Osteoblast (primary cell): ENCODE measurements at regions not wholly inside any gene's neighbourhood (a gene's known extent, or its start where the extent isn't known, plus 50 kb on each side); places are given as distances from the start of the nearest gene placed in this dataset.
"Not testable (repeated sequence)": the region's sequence is repeated elsewhere in the genome, so short reads cannot be mapped to it uniquely, and the experiment has no call there.

Source experiments
- DNase-seq: peaks from one replicate; pipeline ENCODE4 v3.0.0; 2011; ENCODE audit warnings: low spot score, mixed read lengths; ENCODE audit not compliant: insufficient read length; ENCODE audit errors: missing footprints
- H2AFZ ChIP-seq: 2 replicates; pipeline ENCODE4 v1.6.0; 2011; ENCODE audit warnings: mild to moderate bottlenecking, low read length
- H3K27ac ChIP-seq: 2 replicates; pipeline ENCODE4 v1.5.1; 2011; ENCODE audit warnings: mild to moderate bottlenecking, low read depth, low read length, moderate library complexity
- H3K27me3 ChIP-seq: 2 replicates; pipeline ENCODE4 v1.6.0; 2012; ENCODE audit warnings: mild to moderate bottlenecking, control low read depth, inconsistent platforms, low read length, moderate library complexity; ENCODE audit not compliant: insufficient read depth
- H3K36me3 ChIP-seq: 2 replicates; pipeline ENCODE4 v1.5.1; 2011; ENCODE audit warnings: mild to moderate bottlenecking, low read length, control low read depth, moderate library complexity; ENCODE audit not compliant: insufficient read depth
- H3K4me1 ChIP-seq: 2 replicates; pipeline ENCODE4 v1.5.1; 2011; ENCODE audit warnings: mild to moderate bottlenecking, low read length, control low read depth, moderate library complexity; ENCODE audit not compliant: insufficient read depth
- H3K4me2 ChIP-seq: 2 replicates; pipeline ENCODE4 v1.6.0; 2011; ENCODE audit warnings: mild to moderate bottlenecking, low read length; ENCODE audit not compliant: insufficient read depth
- H3K4me3 ChIP-seq: fragments of 200-600 bp; sonication (generic); 3 replicates; pipeline ENCODE4 v1.5.1; 2012; ENCODE audit warnings: mild to moderate bottlenecking, low read length, inconsistent platforms; ENCODE audit not compliant: insufficient read depth
- H3K79me2 ChIP-seq: 2 replicates; pipeline ENCODE4 v1.6.0; 2012; ENCODE audit warnings: mild to moderate bottlenecking, low read length, control low read depth, inconsistent platforms; ENCODE audit not compliant: insufficient read depth
- H3K9me3 ChIP-seq: 2 replicates; pipeline ENCODE4 v1.5.1; 2011; ENCODE audit warnings: low read depth, low read length, control low read depth
- H4K20me1 ChIP-seq: 2 replicates; pipeline ENCODE4 v1.6.0; 2012; ENCODE audit warnings: mild to moderate bottlenecking, low read length, control low read depth; ENCODE audit not compliant: insufficient read depth
- TF ChIP-seq, protein P1 (sequence below): IDR thresholded peaks from 2 replicates; pipeline ENCODE4 v1.5.1; 2011; ENCODE audit warnings: mild to moderate bottlenecking, low read depth, low read length, moderate library complexity; ENCODE audit errors: extremely low read depth

DNA sequence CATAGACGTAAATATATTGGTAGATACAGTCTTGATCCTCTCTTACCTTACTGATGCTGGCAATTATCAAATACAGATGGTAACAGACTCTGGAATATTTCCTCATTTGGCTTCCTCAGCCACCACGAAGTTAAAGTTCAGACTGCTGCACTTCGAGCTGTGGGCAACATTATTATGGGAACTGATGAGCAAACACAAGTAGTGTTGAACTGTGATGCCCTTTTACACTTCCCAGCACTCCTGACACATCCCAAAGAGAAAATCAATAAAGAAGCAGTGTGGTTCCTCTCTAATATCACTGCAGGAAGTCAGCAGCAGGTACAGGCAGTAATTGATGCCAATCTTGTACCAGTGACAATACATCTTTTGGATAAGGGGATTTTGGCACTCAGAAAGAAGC, 162.7 kb upstream of the NT5E start:
- Histone ChIP-seq H3K4me3 (no peak overlapping the region), H3K4me2 (no peak overlapping the region), H3K27me3 (no peaks in the 10 kb centered on the region), H4K20me1 (no peaks in the 10 kb centered on the region), H3K27ac (no peak overlapping the region), H2AFZ (no peak overlapping the region), H3K36me3 (no peaks in the 10 kb centered on the region), H3K4me1 (no peaks in the 10 kb centered on the region), H3K79me2 (no peaks in the 10 kb centered on the region), H3K9me3 (no peaks in the 10 kb centered on the region)
- TF ChIP-seq, protein P1, sequence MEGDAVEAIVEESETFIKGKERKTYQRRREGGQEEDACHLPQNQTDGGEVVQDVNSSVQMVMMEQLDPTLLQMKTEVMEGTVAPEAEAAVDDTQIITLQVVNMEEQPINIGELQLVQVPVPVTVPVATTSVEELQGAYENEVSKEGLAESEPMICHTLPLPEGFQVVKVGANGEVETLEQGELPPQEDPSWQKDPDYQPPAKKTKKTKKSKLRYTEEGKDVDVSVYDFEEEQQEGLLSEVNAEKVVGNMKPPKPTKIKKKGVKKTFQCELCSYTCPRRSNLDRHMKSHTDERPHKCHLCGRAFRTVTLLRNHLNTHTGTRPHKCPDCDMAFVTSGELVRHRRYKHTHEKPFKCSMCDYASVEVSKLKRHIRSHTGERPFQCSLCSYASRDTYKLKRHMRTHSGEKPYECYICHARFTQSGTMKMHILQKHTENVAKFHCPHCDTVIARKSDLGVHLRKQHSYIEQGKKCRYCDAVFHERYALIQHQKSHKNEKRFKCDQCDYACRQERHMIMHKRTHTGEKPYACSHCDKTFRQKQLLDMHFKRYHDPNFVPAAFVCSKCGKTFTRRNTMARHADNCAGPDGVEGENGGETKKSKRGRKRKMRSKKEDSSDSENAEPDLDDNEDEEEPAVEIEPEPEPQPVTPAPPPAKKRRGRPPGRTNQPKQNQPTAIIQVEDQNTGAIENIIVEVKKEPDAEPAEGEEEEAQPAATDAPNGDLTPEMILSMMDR: no peak
- no peak for DNase-seq

DNA sequence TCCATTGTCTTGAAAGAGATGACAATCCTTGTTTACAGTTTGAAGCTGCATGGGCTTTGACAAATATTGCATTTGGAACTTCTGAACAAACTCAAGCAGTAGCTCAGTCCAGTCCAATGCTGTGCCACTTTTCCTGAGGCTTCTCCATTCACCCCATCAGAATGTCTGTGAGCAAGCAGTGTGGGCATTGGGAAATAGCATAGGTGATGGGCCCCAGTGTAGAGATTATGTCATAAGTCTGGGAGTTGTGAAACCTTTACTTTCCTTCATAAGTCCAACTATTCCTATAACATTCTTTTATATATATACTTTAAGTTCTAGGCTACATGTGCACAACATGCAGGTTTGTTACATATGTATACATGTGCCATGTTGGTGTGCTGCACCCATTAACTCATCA, 163.4 kb upstream of the NT5E start:
- not testable (repeated sequence) for DNase-seq, H3K36me3 ChIP-seq, H3K79me2 ChIP-seq, H3K4me1 ChIP-seq, H3K9me3 ChIP-seq, H3K4me2 ChIP-seq, H2AFZ ChIP-seq, H3K27ac ChIP-seq, H3K27me3 ChIP-seq, H4K20me1 ChIP-seq, H3K4me3 ChIP-seq

DNA sequence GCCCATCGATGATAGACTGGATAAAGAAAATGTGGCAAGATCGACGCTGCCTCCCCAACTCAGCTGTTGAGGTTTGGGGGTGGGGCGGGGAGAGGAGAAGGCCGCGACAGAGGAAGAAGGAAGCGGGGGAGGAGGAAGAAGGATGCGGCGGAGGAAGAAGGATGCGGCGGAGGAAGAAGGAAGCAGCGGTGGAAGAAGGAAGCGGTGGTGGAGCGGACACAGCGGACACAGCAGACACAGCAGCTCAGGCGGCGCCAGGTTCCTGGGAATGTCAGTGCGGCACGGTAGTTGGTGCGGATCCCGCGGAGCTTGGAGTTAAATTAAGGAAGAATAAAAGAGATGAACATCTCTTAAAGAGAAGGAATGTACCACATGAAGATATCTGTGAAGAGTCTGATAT, 163.9 kb upstream of the NT5E start:
- H3K4me2 ChIP-seq: no peak overlapping the region
- no peak overlapping the region for H3K4me3 ChIP-seq
- DNase-seq: no peak
- no peaks in the 10 kb centered on the region for H3K27me3 ChIP-seq
- H3K36me3 ChIP-seq: no peaks in the 10 kb centered on the region
- no peaks in the 10 kb centered on the region for H4K20me1 ChIP-seq
- TF ChIP-seq, protein P1: no peak
- no peak overlapping the region for H2AFZ ChIP-seq
- H3K9me3 ChIP-seq: no peaks in the 10 kb centered on the region
- no peak overlapping the region for H3K27ac ChIP-seq
- H3K4me1 ChIP-seq: no peaks in the 10 kb centered on the region
- no peaks in the 10 kb centered on the region for H3K79me2 ChIP-seq

DNA sequence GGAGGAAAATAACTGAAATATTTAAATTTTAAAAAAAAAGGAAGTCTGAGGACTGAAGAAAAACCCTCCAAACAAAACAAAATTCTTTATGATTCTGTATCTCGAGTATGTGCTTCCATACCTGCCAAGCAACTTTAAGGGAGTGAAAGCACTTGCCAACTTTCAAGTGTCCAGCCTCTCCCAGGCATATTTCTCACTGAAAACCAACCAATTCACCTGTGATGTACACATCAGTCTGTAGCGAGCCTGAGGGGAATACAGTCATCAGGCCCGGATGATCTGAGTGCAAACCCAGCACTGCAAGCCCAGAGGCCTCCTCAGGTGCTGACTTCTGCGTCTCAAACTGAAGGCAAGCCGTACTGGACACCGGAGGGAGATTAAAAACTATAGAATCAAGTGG, 164.8 kb upstream of the NT5E start:
- no peaks in the 10 kb centered on the region for H3K4me1 ChIP-seq
- DNase-seq: no peak
- H3K4me2 ChIP-seq: no peak overlapping the region
- no peaks in the 10 kb centered on the region for H3K27me3 ChIP-seq
- no peak overlapping the region for H3K4me3 ChIP-seq
- TF ChIP-seq, protein P1: no peak
- H2AFZ ChIP-seq: no peak overlapping the region
- no peaks in the 10 kb centered on the region for H3K9me3 ChIP-seq
- H3K36me3 ChIP-seq: no peaks in the 10 kb centered on the region
- no peaks in the 10 kb centered on the region for H3K79me2 ChIP-seq
- H4K20me1 ChIP-seq: no peaks in the 10 kb centered on the region
- H3K27ac ChIP-seq: no peak overlapping the region

DNA sequence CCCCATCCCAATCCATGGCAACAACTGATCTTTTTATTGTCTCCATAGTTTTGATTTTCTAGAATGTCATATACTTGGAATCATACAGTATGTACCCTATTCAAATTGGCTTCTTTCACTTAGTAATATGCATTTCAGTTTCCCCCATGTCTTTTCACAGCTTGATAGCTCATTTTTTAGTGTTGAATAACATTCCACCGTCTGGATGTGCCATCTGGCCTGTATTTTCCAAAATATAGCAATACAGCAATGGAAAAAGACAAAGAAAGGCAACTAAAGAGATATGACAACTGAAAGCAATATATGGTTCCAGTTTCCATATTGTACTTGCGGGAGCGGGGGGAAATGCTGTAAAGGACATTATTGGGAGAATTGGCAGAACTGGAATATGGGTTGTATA, 166.4 kb upstream of the NT5E start:
- H3K27me3 ChIP-seq: no peaks in the 10 kb centered on the region
- H3K27ac ChIP-seq: no peak overlapping the region
- H3K4me3 ChIP-seq: no peak overlapping the region
- no peaks in the 10 kb centered on the region for H3K79me2 ChIP-seq
- H3K4me1 ChIP-seq: no peaks in the 10 kb centered on the region
- TF ChIP-seq, protein P1: no peak
- H3K4me2 ChIP-seq: no peak overlapping the region
- H4K20me1 ChIP-seq: no peaks in the 10 kb centered on the region
- no peaks in the 10 kb centered on the region for H3K9me3 ChIP-seq
- no peak overlapping the region for H2AFZ ChIP-seq
- H3K36me3 ChIP-seq: no peaks in the 10 kb centered on the region
- no peak for DNase-seq
